KG1 (cell line): ENCODE measurements at regions not wholly inside any gene's neighbourhood (a gene's known extent, or its start where the extent isn't known, plus 50 kb on each side); places are given as distances from the start of the nearest gene placed in this dataset.
"Not testable (repeated sequence)": the region's sequence is repeated elsewhere in the genome, so short reads cannot be mapped to it uniquely, and the experiment has no call there.

Source experiments
- DNase-seq: peaks from one replicate; lab custom pipeline; 2025; lab: John Stamatoyannopoulos, UW

DNA sequence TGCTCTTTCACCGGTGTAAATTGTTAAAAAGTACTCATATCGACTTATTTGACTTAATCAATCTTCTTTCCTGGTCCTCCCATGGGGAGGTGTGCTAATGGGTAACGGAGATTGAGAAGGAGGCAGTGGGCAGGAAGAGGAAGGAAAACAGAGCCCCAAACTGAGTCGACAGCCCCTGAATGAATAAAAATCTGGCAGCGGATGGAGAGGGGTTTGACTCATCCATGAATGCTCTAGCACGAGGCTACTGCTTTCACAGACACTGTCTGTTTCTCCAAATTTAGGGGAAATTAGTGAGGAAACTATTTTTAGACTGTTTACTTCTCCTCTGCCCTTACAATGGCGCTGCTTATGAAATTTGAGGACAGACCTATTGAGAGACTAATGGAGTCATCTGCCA lies 142.2 kb upstream of the ATXN1 start:
- no peak for DNase-seq

GRCh38 chr6:16902502-16902901 lies 141.2 kb upstream of the ATXN1 start:
- no peak for DNase-seq

GRCh38 chr6:16901782-16902181 lies 140.5 kb upstream of the ATXN1 start:
- DNase-seq: no peak

GRCh38 chr6:16901306-16901705 lies 140.0 kb upstream of the ATXN1 start:
- no peak for DNase-seq

- DNase-seq: no peak
These were observed 137.6 kb upstream of the ATXN1 start for GRCh38 chr6:16898640-16899396.

- no peak for DNase-seq
These were observed 136.4 kb upstream of the ATXN1 start for GRCh38 chr6:16897669-16898068.

DNA sequence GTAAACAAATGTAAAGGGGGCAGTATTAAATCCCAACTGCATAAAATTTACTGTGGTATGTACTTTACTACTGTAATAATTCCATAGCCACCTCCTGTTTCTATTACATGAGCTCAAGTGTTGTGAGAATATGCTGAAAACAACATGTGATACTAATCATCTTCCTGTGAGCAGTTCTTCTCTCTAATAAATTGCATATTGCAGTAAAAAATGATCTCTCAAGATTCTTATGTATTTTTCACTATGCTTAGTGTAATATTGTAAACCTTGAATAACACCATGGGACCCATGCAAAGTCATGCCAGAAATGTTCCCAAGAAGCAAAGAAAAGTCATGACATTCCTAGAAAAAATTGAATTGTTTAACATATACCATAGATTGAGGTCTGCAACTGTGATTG lies 133.0 kb upstream of the ATXN1 start:
- DNase-seq: no peak

DNA sequence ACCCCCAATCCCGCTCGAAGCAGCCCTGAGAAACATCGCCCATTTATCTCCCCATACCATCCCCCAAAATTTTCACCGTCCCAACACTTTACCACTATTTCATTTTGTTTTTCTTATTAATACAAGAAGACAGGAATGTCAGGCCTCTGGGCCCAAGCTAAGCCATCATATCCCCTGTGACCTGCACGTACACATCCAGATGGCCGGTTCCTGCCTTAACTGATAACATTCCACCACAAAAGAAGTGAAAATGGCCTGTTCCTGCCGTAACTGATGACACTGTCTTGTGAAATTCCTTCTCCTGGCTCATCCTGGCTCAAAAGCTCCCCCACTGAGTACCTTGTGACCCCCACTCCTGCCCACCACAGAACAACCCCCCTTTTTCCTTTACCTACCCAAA lies 129.8 kb upstream of the ATXN1 start:
- not testable (repeated sequence) for DNase-seq

- DNase-seq: no peak
These were observed 124.3 kb upstream of the ATXN1 start for GRCh38 chr6:16885411-16886160.

GRCh38 chr6:16884526-16884925 lies 123.3 kb upstream of the ATXN1 start:
- DNase-seq: no peak

DNA sequence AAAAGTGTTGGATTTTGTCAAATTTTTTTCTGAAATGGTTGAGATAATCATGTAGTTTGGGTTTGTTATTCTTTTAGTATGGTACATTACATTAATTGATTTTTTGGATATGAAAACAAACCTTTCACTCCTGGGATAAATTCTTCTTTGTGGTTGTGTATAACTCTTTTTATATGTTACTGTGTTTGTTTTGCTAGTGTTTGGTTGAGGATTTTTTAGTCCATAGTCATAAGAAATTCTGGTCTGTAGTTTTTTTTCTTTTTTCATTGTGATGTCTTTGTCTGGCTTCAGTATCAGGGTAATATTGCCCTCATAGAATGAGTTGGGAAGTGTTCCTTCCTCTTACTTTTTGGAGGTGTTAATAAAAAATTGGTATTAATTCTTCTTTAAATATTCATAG lies 122.2 kb upstream of the ATXN1 start:
- DNase-seq: no peak

GRCh38 chr6:16882230-16882629 lies 121.0 kb upstream of the ATXN1 start:
- DNase-seq: no peak

DNA sequence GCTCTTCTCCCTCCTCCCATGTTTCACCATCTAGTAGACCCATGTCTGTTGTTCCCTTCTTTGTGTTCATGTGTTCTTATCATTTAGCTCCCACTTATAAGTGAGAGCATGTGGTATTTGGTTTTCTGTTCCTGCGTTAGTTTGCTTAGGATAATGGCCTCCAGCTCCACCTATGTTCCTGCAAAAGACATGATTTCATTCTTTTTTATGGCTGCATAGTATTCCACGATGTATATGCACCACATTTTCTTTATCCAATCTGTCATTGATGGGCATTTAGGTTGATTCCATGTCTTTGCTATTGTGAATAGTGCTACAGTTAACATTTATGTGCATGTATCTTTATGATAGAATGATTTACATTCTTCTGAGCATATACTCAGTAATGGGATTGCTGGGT lies 115.6 kb upstream of the ATXN1 start:
- not testable (repeated sequence) for DNase-seq

GRCh38 chr6:16876201-16876600 lies 114.9 kb upstream of the ATXN1 start:
- no peak for DNase-seq

DNA sequence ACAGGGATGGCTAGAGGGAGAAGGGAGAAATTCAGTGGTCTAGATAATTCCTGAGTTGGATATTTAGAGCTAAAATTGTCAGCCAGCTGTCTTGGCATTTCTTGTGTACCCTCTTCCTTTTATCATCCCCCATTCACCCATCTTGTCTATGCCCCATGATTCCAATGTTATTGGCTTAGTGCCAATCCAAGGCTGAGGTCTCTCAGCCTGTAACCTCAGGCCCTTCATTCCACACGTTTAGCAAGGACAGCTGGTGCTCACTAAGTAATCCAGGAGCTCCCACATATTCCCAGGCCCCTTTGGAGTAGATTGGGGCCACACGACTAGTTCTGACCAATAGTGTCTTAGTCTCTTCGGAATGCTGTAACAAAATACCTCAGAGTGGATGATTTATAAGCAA lies 112.4 kb upstream of the ATXN1 start:
- DNase-seq: no peak

DNA sequence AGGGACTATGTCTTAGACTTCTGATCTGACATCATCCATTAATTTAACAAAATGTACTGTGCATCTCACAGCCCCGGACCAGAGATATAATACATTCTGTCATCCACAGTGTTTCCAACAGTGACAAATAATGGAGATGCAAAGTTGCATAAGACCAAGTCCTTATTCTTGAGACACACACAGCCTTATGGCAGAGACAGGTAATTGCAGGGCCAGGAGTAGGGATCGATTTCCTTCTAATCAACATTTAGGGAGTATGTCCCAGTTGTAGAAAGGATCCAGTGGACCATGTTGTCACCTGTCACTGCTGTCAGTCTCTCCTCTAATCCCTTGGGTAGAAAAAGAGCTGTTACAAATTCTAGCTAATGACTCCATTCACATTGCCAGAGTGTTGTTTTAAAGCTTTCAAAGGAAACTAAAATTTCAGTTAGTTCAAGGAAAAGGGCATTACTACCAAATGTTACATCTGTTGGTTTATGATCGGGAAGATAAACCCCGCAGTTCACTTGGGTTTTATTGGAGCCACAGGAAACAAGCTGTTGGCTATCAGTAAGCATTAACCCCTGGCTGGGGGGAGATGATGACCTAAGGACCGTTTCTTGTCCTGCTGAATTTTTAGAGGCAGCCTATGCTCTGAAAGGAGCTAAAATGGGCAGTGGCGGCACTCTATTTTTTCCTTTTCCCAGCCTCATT lies 111.4 kb upstream of the ATXN1 start:
- DNase-seq: no peak

DNA sequence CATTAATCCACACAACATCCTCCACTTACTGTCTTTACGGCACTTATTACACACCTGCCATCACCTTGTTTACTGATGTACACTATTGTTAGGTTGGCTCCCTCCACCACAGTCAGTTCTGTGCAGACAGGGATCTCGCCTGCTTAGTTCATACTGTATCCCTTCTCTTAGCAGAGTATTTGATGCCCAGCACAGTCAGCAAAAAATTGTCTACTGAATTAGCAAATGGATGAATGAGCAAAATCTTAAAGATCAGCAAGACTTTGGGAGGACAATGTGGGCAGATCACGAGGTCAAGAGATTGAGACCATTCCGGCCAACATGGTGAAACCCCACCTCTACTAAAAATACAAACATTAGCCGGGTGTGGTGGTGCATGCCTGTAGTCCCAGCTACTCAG lies 109.8 kb upstream of the ATXN1 start:
- no peak for DNase-seq

DNA sequence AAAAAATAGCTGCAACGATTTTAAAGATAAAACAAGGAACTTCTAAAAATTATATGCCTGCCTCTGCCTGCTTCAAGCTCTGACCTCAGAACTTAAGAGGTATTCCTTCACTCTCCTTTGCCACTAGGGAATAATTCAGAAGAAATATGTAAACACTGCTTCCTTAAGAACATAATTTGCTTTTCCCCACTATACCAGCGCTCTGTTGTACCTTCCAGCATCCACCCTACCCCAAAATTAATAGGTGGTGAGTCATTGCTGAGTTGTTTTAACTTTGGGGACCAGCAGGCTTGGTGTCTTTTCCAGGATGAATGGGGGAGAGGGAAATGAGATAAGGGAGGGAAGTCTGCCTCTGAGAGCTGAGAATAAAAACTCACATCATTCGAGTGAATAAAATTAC lies 107.7 kb upstream of the ATXN1 start:
- DNase-seq: no peak

DNA sequence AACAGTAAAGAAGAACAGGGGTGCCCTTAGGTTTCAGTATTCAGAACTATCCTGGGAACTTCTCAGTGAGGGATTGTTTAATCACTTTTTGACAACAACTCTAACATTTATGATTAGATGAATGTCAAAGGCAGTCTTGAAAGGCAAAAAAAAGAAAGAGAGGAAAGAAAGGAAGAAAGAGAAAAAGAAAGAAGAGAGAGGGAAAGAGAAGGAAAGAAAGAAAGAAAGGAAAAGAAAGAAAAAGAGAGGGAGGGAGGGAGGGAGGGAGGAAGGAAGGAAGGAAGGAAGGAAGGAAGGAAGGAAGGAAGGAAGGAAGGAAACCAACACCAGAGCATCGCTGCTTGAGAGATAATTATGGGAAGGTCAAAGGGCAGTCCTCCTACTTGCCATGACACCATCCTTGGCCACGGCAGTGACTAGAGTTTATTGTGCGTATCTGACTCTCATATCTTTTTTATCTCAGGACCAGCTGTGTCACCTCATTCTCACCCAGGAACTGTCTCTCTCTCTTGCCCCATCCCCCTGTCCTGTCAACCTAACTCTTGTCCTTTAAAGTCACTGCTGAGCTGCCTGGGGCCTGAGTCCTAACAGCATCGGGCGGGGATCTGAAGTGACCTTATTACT lies 96.8 kb upstream of the ATXN1 start:
- DNase-seq: no peak

GRCh38 chr6:16855460-16855859 lies 94.2 kb upstream of the ATXN1 start:
- DNase-seq: no peak

- no peak for DNase-seq
These were observed 93.7 kb upstream of the ATXN1 start for GRCh38 chr6:16854986-16855385.

DNA sequence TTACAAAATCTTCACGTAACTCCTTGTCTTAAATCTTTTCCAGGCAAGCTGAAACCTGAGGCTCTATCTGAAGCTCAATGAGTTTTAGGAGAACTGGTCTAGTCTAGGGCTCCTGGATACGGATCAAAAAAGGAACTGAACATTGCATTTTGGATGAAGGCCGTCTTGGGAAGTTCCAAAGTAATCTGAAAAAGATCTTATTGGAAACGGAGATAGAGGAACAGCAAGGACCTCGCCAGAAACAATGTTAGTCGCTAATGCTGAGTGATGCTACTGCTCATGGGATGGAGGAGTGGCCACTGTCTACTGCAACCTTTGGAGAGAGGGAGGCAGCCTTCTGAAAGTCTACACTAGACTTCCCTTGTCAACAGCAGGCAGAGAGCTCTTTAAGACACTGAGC lies 91.4 kb upstream of the ATXN1 start:
- DNase-seq: no peak

GRCh38 chr6:16851758-16852157 lies 90.5 kb upstream of the ATXN1 start:
- DNase-seq: no peak
